Activated CD8-positive, alpha-beta T cell treated with anti-CD3 and anti-CD28 coated beads, Interleukin-2, amount 10 ng/mL, durations not matched to agents 7 days and 5 days (primary cell): ENCODE measurements at regions not wholly inside any gene's neighbourhood (a gene's known extent, or its start where the extent isn't known, plus 50 kb on each side); places are given as distances from the start of the nearest gene placed in this dataset.
"Not testable (repeated sequence)": the region's sequence is repeated elsewhere in the genome, so short reads cannot be mapped to it uniquely, and the experiment has no call there.

Source experiments
- ATAC-seq: fragments of 150-1000 bp; cut with Tn5 transposase; one replicate; pipeline ENCODE4 v1.10.0; 2021; ENCODE audit warnings: moderate library complexity
- CTCF ChIA-PET: fragments of 350-600 bp; sonication (Branson Sonifier 250); formaldehyde crosslinking; loops from one replicate; lab custom pipeline; 2021; ENCODE audit warnings: antibody characterized with exemption; lab: Charles Lee
- POLR2A ChIA-PET: fragments of 350-600 bp; sonication (Branson Sonifier 250); formaldehyde crosslinking; loops from one replicate; lab custom pipeline; 2021; ENCODE audit warnings: antibody characterized with exemption; lab: Charles Lee
- DNase-seq: peaks from one replicate; pipeline ENCODE4 v3.0.0-alpha.2; 2020
- H3K27ac Mint-ChIP-seq: one replicate; pipeline ENCODE4 v1.8.0; 2021; ENCODE audit warnings: mild to moderate bottlenecking, mixed read lengths
- H3K27me3 Mint-ChIP-seq: one replicate; pipeline ENCODE4 v1.8.0; 2021; ENCODE audit warnings: low read depth, mixed read lengths
- H3K36me3 Mint-ChIP-seq: one replicate; pipeline ENCODE4 v1.8.0; 2021; ENCODE audit warnings: low read depth, mixed read lengths
- H3K4me1 Mint-ChIP-seq: one replicate; pipeline ENCODE4 v1.8.0; 2021; ENCODE audit warnings: low read depth, mixed read lengths
- H3K4me3 Mint-ChIP-seq: one replicate; pipeline ENCODE4 v1.8.0; 2021; ENCODE audit warnings: mild to moderate bottlenecking, mixed read lengths
- H3K9me3 Mint-ChIP-seq: one replicate; pipeline ENCODE4 v1.8.0; 2022; ENCODE audit warnings: mixed read lengths; ENCODE audit not compliant: insufficient read depth

GRCh38 chr4:127491571-127491970 lies 141.2 kb upstream of the INTU start:
- no peak overlapping the region for H3K4me3 Mint-ChIP-seq
- H3K36me3 Mint-ChIP-seq, result no peaks in the 10 kb centered on the region
- ChIA-PET CTCF (no interaction called here), POLR2A (no interaction called here)
- no peaks in the 10 kb centered on the region for H3K27me3 Mint-ChIP-seq
- H3K4me1 Mint-ChIP-seq, result no peaks in the 10 kb centered on the region
- ATAC-seq (no peak), DNase-seq (no peak)
- H3K9me3 Mint-ChIP-seq, result no peaks in the 10 kb centered on the region
- no peak overlapping the region for H3K27ac Mint-ChIP-seq

- H3K36me3 Mint-ChIP-seq, H3K4me1 Mint-ChIP-seq, DNase-seq, POLR2A ChIA-PET, H3K27me3 Mint-ChIP-seq, H3K9me3 Mint-ChIP-seq, CTCF ChIA-PET, H3K27ac Mint-ChIP-seq, ATAC-seq, H3K4me3 Mint-ChIP-seq: not testable (repeated sequence)
Observed at GRCh38 chr4:127496875-127497274, 135.9 kb upstream of the INTU start.

GRCh38 chr4:127498366-127498765 lies 134.4 kb upstream of the INTU start:
- Mint-ChIP-seq H3K27me3 (peaks cover 3% of the 10 kb centered on the region), H3K4me1 (no peaks in the 10 kb centered on the region), H3K36me3 (no peaks in the 10 kb centered on the region), H3K9me3 (no peaks in the 10 kb centered on the region), H3K4me3 (no peak overlapping the region), H3K27ac (no peak overlapping the region)
- ATAC-seq, result no peak
- DNase-seq, result no peak
- CTCF ChIA-PET, result no interaction called here
- POLR2A ChIA-PET, result no interaction called here

GRCh38 chr4:127500242-127500641 lies 132.5 kb upstream of the INTU start:
- ChIA-PET POLR2A (no interaction called here), CTCF (no interaction called here)

GRCh38 chr4:127501103-127501502 lies 131.7 kb upstream of the INTU start:
- POLR2A ChIA-PET, result no interaction called here
- no peak overlapping the region for H3K27ac Mint-ChIP-seq
- no peak overlapping the region for H3K4me3 Mint-ChIP-seq
- ATAC-seq, result no peak
- DNase-seq, result no peak
- no peaks in the 10 kb centered on the region for H3K4me1 Mint-ChIP-seq
- no peaks in the 10 kb centered on the region for H3K36me3 Mint-ChIP-seq
- H3K27me3 Mint-ChIP-seq, result peaks cover 3% of the 10 kb centered on the region
- CTCF ChIA-PET, result no interaction called here
- no peaks in the 10 kb centered on the region for H3K9me3 Mint-ChIP-seq

More at GRCh38 chr4:127500242-127500641, 132.5 kb upstream of the INTU start:
- no peak for ATAC-seq
- Mint-ChIP-seq H3K9me3 (no peaks in the 10 kb centered on the region), H3K4me1 (no peaks in the 10 kb centered on the region), H3K4me3 (no peak overlapping the region), H3K36me3 (no peaks in the 10 kb centered on the region), H3K27ac (no peak overlapping the region), H3K27me3 (peaks cover 3% of the 10 kb centered on the region)
- no peak for DNase-seq

- ATAC-seq (no peak), DNase-seq (no peak)
- Mint-ChIP-seq H3K27me3 (peaks cover 3% of the 10 kb centered on the region), H3K4me3 (no peak overlapping the region), H3K27ac (no peak overlapping the region), H3K36me3 (no peaks in the 10 kb centered on the region), H3K4me1 (no peaks in the 10 kb centered on the region), H3K9me3 (no peaks in the 10 kb centered on the region)
- CTCF ChIA-PET, result no interaction called here
- POLR2A ChIA-PET, result no interaction called here
Observed at GRCh38 chr4:127503111-127503510, 129.6 kb upstream of the INTU start.

- H3K4me1 Mint-ChIP-seq, result no peaks in the 10 kb centered on the region
- H3K27ac Mint-ChIP-seq, result no peak overlapping the region
- H3K4me3 Mint-ChIP-seq, result no peak overlapping the region
- no peak for ATAC-seq
- H3K27me3 Mint-ChIP-seq, result peaks cover 3% of the 10 kb centered on the region
- no peaks in the 10 kb centered on the region for H3K36me3 Mint-ChIP-seq
- ChIA-PET POLR2A (no interaction called here), CTCF (interaction anchor here (0.6 kb wide), 1 partner anchor 535 kb away, joined by 4 read pairs; no protein-coding TSS in a partner anchor)
- no peak for DNase-seq
- no peaks in the 10 kb centered on the region for H3K9me3 Mint-ChIP-seq
Observed at GRCh38 chr4:127505203-127505602, 127.6 kb upstream of the INTU start.

- Mint-ChIP-seq H3K27me3 (no peaks in the 10 kb centered on the region), H3K9me3 (no peaks in the 10 kb centered on the region), H3K36me3 (no peaks in the 10 kb centered on the region), H3K27ac (no peak overlapping the region), H3K4me3 (no peak overlapping the region), H3K4me1 (no peaks in the 10 kb centered on the region)
- ATAC-seq (no peak), DNase-seq (no peak)
- CTCF ChIA-PET, result no interaction called here
- POLR2A ChIA-PET, result no interaction called here
Observed at GRCh38 chr4:127506283-127506682, 126.5 kb upstream of the INTU start.

GRCh38 chr4:127509155-127509554 lies 123.6 kb upstream of the INTU start:
- H3K27ac Mint-ChIP-seq, result no peak overlapping the region
- no peaks in the 10 kb centered on the region for H3K4me1 Mint-ChIP-seq
- ATAC-seq (no peak), DNase-seq (no peak)
- no peak overlapping the region for H3K4me3 Mint-ChIP-seq
- ChIA-PET CTCF (no interaction called here), POLR2A (no interaction called here)
- H3K36me3 Mint-ChIP-seq, result no peaks in the 10 kb centered on the region
- H3K9me3 Mint-ChIP-seq, result no peaks in the 10 kb centered on the region
- H3K27me3 Mint-ChIP-seq, result no peaks in the 10 kb centered on the region

GRCh38 chr4:127512672-127513071 lies 120.1 kb upstream of the INTU start:
- H3K9me3 Mint-ChIP-seq, ATAC-seq, H3K27me3 Mint-ChIP-seq, POLR2A ChIA-PET, H3K4me3 Mint-ChIP-seq, DNase-seq, H3K4me1 Mint-ChIP-seq, CTCF ChIA-PET, H3K27ac Mint-ChIP-seq, H3K36me3 Mint-ChIP-seq: not testable (repeated sequence)

GRCh38 chr4:127515259-127515658 lies 117.5 kb upstream of the INTU start:
- H3K27ac Mint-ChIP-seq, result not testable (repeated sequence)

GRCh38 chr4:127518046-127518445 lies 114.7 kb upstream of the INTU start:
- no peaks in the 10 kb centered on the region for H3K27me3 Mint-ChIP-seq
- ChIA-PET POLR2A (no interaction called here), CTCF (no interaction called here)
- H3K9me3 Mint-ChIP-seq, result no peaks in the 10 kb centered on the region
- ATAC-seq (no peak), DNase-seq (no peak)
- no peak overlapping the region for H3K4me3 Mint-ChIP-seq
- H3K4me1 Mint-ChIP-seq, result no peaks in the 10 kb centered on the region
- no peaks in the 10 kb centered on the region for H3K36me3 Mint-ChIP-seq
- H3K27ac Mint-ChIP-seq, result no peak overlapping the region

More at GRCh38 chr4:127515259-127515658, 117.5 kb upstream of the INTU start:
- DNase-seq, H3K4me1 Mint-ChIP-seq, H3K9me3 Mint-ChIP-seq, H3K36me3 Mint-ChIP-seq, POLR2A ChIA-PET, ATAC-seq, H3K4me3 Mint-ChIP-seq, CTCF ChIA-PET, H3K27me3 Mint-ChIP-seq: not testable (repeated sequence)

GRCh38 chr4:127521463-127521862 lies 111.3 kb upstream of the INTU start:
- Mint-ChIP-seq H3K36me3 (no peaks in the 10 kb centered on the region), H3K4me3 (no peak overlapping the region), H3K27me3 (no peaks in the 10 kb centered on the region), H3K9me3 (no peaks in the 10 kb centered on the region), H3K4me1 (no peaks in the 10 kb centered on the region), H3K27ac (no peak overlapping the region)
- ChIA-PET POLR2A (no interaction called here), CTCF (no interaction called here)
- ATAC-seq (no peak), DNase-seq (no peak)
